ENCODE measurements at regions not wholly inside any gene's neighbourhood (a gene's known extent, or its start where the extent isn't known, plus 50 kb on each side); places are given as distances from the start of the nearest gene placed in this dataset.

DNA sequence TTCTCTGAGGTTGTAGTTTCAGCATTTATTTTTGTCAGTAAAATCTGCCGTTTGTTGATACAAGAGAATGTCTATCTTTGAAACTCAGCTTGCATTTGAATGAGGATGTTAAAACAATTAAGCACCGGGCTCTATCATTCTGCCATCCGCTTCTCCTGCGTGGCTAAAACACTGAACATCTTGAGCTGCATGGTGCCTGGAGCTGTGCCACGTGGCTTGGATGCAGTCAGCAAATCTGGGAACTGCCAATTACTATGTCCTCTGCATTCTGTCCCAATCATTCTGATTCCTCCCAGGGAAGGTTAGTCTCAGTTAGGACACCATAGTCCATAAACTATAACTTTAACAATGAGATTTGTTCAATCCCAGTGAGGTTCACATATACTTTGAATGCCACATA, 598.4 kb downstream of the FBXO15 start:
- WGBS: 69% methylated on average over 5 of the region's 5 CpGs
- H3K9me3 ChIP-seq (ENCODE audit: control insufficient read depth in 4 of 4, low read length in 3 of 4): no peaks in the 10 kb centered on the region
- H3K4me1 ChIP-seq (ENCODE audit: control insufficient read depth in 4 of 4, insufficient read depth in 4 of 4, low read length in 3 of 4): no peaks in the 10 kb centered on the region
- no peak for DNase-seq (ENCODE audit: low spot score)
- no peaks in the 10 kb centered on the region for H3K27me3 ChIP-seq (ENCODE audit: control insufficient read depth in 4 of 4, insufficient read depth in 4 of 4, low read length in 3 of 4)
- H3K27ac ChIP-seq (ENCODE audit: low read depth in 1 of 2, low read length in 2 of 2): no peak overlapping the region
- TF ChIP-seq, protein P1, sequence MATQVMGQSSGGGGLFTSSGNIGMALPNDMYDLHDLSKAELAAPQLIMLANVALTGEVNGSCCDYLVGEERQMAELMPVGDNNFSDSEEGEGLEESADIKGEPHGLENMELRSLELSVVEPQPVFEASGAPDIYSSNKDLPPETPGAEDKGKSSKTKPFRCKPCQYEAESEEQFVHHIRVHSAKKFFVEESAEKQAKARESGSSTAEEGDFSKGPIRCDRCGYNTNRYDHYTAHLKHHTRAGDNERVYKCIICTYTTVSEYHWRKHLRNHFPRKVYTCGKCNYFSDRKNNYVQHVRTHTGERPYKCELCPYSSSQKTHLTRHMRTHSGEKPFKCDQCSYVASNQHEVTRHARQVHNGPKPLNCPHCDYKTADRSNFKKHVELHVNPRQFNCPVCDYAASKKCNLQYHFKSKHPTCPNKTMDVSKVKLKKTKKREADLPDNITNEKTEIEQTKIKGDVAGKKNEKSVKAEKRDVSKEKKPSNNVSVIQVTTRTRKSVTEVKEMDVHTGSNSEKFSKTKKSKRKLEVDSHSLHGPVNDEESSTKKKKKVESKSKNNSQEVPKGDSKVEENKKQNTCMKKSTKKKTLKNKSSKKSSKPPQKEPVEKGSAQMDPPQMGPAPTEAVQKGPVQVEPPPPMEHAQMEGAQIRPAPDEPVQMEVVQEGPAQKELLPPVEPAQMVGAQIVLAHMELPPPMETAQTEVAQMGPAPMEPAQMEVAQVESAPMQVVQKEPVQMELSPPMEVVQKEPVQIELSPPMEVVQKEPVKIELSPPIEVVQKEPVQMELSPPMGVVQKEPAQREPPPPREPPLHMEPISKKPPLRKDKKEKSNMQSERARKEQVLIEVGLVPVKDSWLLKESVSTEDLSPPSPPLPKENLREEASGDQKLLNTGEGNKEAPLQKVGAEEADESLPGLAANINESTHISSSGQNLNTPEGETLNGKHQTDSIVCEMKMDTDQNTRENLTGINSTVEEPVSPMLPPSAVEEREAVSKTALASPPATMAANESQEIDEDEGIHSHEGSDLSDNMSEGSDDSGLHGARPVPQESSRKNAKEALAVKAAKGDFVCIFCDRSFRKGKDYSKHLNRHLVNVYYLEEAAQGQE (IDR thresholded peaks at IDR 0.05): no peak
- TF ChIP-seq JUND (IDR thresholded peaks at IDR 0.05): no peak
- no peak for TF ChIP-seq RAD21 (IDR thresholded peaks at IDR 0.05)
- no peak for TF ChIP-seq RXRA (IDR thresholded peaks at IDR 0.05)
- no peak for TF ChIP-seq GABPA (IDR thresholded peaks at IDR 0.05 in 1 of 2, conservative IDR thresholded peaks at IDR 0.05 in 1 of 2)
- TF ChIP-seq, protein P2, sequence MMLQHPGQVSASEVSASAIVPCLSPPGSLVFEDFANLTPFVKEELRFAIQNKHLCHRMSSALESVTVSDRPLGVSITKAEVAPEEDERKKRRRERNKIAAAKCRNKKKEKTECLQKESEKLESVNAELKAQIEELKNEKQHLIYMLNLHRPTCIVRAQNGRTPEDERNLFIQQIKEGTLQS (IDR thresholded peaks at IDR 0.05): no peak
- TF ChIP-seq HNF4A (conservative IDR thresholded peaks at IDR 0.05): no peak
- no peak overlapping the region for H3K9ac ChIP-seq (ENCODE audit: low read depth in 1 of 2, low read length in 2 of 2)
- H3K4me3 ChIP-seq (ENCODE audit: low read depth in 1 of 3, low read length in 3 of 3): no peak overlapping the region
- no peaks in the 10 kb centered on the region for H3K36me3 ChIP-seq (ENCODE audit: control insufficient read depth in 4 of 4, insufficient read depth in 3 of 4, low read depth in 1 of 4, low read length in 3 of 4)

DNA sequence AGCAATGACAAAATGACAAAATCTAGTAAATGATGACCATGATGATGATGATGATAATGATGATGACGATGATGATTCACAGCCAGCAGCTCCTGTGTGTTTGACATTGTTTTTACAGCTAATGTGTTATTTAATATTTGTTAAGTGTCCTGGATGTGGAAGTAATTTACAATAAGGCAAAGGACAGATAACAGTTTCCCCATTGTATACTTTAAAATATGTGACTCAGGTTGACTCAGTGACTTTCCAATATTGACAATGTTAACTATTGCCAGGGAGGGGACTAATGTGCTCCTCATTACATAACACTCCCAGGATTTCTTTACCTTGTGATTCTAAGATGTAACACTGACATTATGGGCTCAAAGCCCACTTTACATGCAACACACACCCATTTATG, 602.2 kb downstream of the FBXO15 start:
- H3K27ac ChIP-seq (ENCODE audit: low read depth in 1 of 2, low read length in 2 of 2): no peak overlapping the region
- 56% methylated on average over 1 of the region's 1 CpG for WGBS
- no peaks in the 10 kb centered on the region for H3K4me1 ChIP-seq (ENCODE audit: control insufficient read depth in 4 of 4, insufficient read depth in 4 of 4, low read length in 3 of 4)
- no peak overlapping the region for H3K9ac ChIP-seq (ENCODE audit: low read depth in 1 of 2, low read length in 2 of 2)
- TF ChIP-seq NR2F2 (IDR thresholded peaks at IDR 0.05) (no peak), SP1 (IDR thresholded peaks at IDR 0.05) (no peak), HNF4A (conservative IDR thresholded peaks at IDR 0.05) (no peak), FOXA1 (IDR thresholded peaks at IDR 0.05) (no peak), RAD21 (IDR thresholded peaks at IDR 0.05) (no peak), JUND (IDR thresholded peaks at IDR 0.05) (no peak)
- H3K9me3 ChIP-seq (ENCODE audit: control insufficient read depth in 4 of 4, low read length in 3 of 4): no peaks in the 10 kb centered on the region
- no peak for DNase-seq (ENCODE audit: low spot score)
- no peak overlapping the region for H3K4me3 ChIP-seq (ENCODE audit: low read depth in 1 of 3, low read length in 3 of 3)
- H3K27me3 ChIP-seq (ENCODE audit: control insufficient read depth in 4 of 4, insufficient read depth in 4 of 4, low read length in 3 of 4): peaks cover 0 to 5% (median 0%) of the 10 kb centered on the region in 4 donors
- no peaks in the 10 kb centered on the region for H3K36me3 ChIP-seq (ENCODE audit: control insufficient read depth in 4 of 4, insufficient read depth in 3 of 4, low read depth in 1 of 4, low read length in 3 of 4)

DNA sequence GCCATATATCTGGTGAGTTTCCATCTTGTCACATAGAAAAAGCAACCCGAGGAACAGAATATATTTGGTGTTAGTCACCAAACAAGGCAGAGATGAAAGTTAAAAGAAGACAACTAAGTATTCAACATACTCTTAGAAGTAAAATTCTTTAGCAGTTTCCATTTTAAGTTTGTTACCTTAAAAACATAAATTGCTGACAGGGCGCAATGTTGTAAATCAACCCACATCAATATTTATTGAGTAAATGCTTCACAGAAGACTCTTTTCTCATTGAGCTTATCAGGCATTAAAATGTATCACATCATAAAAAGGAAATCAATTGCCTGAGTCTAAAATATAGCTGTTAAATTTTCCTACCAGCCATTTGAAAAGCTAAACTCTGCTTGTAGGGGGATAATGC, 603.0 kb downstream of the FBXO15 start:
- DNase-seq (ENCODE audit: low spot score): no peak
- Histone ChIP-seq H3K4me1 (ENCODE audit: control insufficient read depth in 4 of 4, insufficient read depth in 4 of 4, low read length in 3 of 4) (no peaks in the 10 kb centered on the region), H3K27me3 (ENCODE audit: control insufficient read depth in 4 of 4, insufficient read depth in 4 of 4, low read length in 3 of 4) (peaks cover 0 to 5% (median 0%) of the 10 kb centered on the region in 4 donors), H3K36me3 (ENCODE audit: control insufficient read depth in 4 of 4, insufficient read depth in 3 of 4, low read depth in 1 of 4, low read length in 3 of 4) (no peaks in the 10 kb centered on the region), H3K27ac (ENCODE audit: low read depth in 1 of 2, low read length in 2 of 2) (no peak overlapping the region), H3K9me3 (ENCODE audit: control insufficient read depth in 4 of 4, low read length in 3 of 4) (no peaks in the 10 kb centered on the region), H3K4me3 (ENCODE audit: low read depth in 1 of 3, low read length in 3 of 3) (no peak overlapping the region), H3K9ac (ENCODE audit: low read depth in 1 of 2, low read length in 2 of 2) (no peak overlapping the region)
- TF ChIP-seq, protein P2 (IDR thresholded peaks at IDR 0.05): no peak
- no peak for TF ChIP-seq SP1 (IDR thresholded peaks at IDR 0.05)
- no peak for TF ChIP-seq FOXA1 (IDR thresholded peaks at IDR 0.05)
- no peak for TF ChIP-seq EGR1 (IDR thresholded peaks at IDR 0.05; ENCODE audit: low read depth in 2 of 2)
- TF ChIP-seq, protein P3, sequence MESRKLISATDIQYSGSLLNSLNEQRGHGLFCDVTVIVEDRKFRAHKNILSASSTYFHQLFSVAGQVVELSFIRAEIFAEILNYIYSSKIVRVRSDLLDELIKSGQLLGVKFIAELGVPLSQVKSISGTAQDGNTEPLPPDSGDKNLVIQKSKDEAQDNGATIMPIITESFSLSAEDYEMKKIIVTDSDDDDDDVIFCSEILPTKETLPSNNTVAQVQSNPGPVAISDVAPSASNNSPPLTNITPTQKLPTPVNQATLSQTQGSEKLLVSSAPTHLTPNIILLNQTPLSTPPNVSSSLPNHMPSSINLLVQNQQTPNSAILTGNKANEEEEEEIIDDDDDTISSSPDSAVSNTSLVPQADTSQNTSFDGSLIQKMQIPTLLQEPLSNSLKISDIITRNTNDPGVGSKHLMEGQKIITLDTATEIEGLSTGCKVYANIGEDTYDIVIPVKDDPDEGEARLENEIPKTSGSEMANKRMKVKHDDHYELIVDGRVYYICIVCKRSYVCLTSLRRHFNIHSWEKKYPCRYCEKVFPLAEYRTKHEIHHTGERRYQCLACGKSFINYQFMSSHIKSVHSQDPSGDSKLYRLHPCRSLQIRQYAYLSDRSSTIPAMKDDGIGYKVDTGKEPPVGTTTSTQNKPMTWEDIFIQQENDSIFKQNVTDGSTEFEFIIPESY (IDR thresholded peaks at IDR 0.05): no peak
- WGBS: 72% methylated on average over 2 of the region's 2 CpGs

Measured in liver (tissue), 7 donors.